HepG2 (cell line): ENCODE measurements at regions not wholly inside any gene's neighbourhood (a gene's known extent, or its start where the extent isn't known, plus 50 kb on each side); places are given as distances from the start of the nearest gene placed in this dataset.
"Not testable (repeated sequence)": the region's sequence is repeated elsewhere in the genome, so short reads cannot be mapped to it uniquely, and the experiment has no call there.

ENCODE experiments used
- ATF7 ChIP-seq, 2 experiments: fragments of 450-650 bp in 1 of 2; sonication (generic) in 1 of 2; formaldehyde crosslinking in 1 of 2; IDR thresholded peaks; 2 replicates each; pipeline versions ENCODE4 v1.4.0 to v1.6.1; 2016 to 2020; ENCODE audit warnings: antibody characterized with exemption in 1 of 2, mild to moderate bottlenecking in 1 of 2, missing genetic modification reagents in 1 of 2
- DNMT1 ChIP-seq: sonication (generic); formaldehyde crosslinking; IDR thresholded peaks from 2 replicates; pipeline ENCODE4 v1.5.1; 2020; ENCODE audit warnings: mild to moderate bottlenecking, missing genetic modification reagents
- EZH2 ChIP-seq: conservative IDR thresholded peaks from 2 replicates; pipeline ENCODE4 v1.6.1; 2012; ENCODE audit warnings: mild to moderate bottlenecking, low read depth, low read length, moderate library complexity
- HDAC6 ChIP-seq: fragments of 200-600 bp; sonication (generic); IDR thresholded peaks from 2 replicates; pipeline ENCODE4 v1.7.0; 2017; ENCODE audit warnings: mild to moderate bottlenecking, antibody characterized with exemption, low read length, low read depth
- HMG20B ChIP-seq: conservative IDR thresholded peaks from 2 replicates; pipeline ENCODE4 v1.6.1; 2016; ENCODE audit warnings: missing genetic modification reagents, missing compliant biosample characterization
- SOX5 ChIP-seq: IDR thresholded peaks from 2 replicates; pipeline ENCODE4 v1.6.1; 2016; ENCODE audit warnings: borderline replicate concordance
- U2AF2 ChIP-seq: fragments of 200-400 bp; formaldehyde crosslinking; IDR thresholded peaks from 2 replicates; pipeline ENCODE4 v1.6.1; 2017; ENCODE audit warnings: low read depth, mild to moderate bottlenecking, low read length
- ZBTB7A ChIP-seq: sonication (generic); formaldehyde crosslinking; IDR thresholded peaks from 2 replicates; pipeline ENCODE4 v1.8.0; 2022; ENCODE audit warnings: mild to moderate bottlenecking, missing genetic modification reagents
- ZSCAN25 ChIP-seq: sonication (generic); formaldehyde crosslinking; IDR thresholded peaks from 2 replicates; pipeline ENCODE4 v1.8.0; 2022; ENCODE audit warnings: mild to moderate bottlenecking, missing genetic modification reagents
- TF ChIP-seq, protein P1 (sequence below): sonication (generic); formaldehyde crosslinking; IDR thresholded peaks from 2 replicates; pipeline ENCODE4 v1.4.0; 2020; ENCODE audit warnings: missing genetic modification reagents

DNA sequence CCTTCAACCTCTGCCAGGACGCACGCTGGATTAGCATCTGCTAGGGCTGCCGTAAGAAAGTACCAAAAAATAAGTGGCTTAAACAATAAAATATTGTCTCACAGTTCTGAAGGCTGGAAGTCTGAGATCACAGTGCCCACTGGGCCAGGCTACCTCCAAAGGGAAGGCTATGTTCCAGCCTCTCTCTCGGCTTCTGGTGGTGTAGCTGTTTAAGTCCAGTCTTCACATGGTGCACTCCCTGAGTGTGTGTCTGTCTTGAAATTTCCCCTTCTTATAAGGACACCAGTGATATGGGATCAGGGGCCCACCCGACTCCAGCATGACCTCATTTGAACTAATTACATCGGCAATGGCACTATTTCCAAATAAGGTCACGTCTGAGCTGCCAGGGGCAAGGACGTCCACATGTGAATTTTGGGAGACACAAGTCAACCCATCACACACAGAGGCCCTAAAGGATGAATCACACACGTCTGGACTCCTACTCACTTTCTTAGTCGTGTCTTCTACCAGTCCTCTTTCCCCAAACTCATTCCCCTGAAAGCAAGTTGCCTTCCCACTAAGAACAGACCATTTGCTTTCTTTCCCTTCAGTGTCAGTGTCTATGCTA lies 359.4 kb downstream of the BCL2L11 start:
- not testable (repeated sequence) for TF ChIP-seq U2AF2; HDAC6; SOX5 (CRISPR knock-in tag); ZSCAN25 (CRISPR knock-in tag); EZH2; HMG20B; ATF7 (IDR thresholded peaks at IDR 0.05); ATF7 (CRISPR knock-in tag; IDR thresholded peaks at IDR 0.05); DNMT1 (CRISPR knock-in tag); ZBTB7A (CRISPR knock-in tag)
- TF ChIP-seq, protein P1, sequence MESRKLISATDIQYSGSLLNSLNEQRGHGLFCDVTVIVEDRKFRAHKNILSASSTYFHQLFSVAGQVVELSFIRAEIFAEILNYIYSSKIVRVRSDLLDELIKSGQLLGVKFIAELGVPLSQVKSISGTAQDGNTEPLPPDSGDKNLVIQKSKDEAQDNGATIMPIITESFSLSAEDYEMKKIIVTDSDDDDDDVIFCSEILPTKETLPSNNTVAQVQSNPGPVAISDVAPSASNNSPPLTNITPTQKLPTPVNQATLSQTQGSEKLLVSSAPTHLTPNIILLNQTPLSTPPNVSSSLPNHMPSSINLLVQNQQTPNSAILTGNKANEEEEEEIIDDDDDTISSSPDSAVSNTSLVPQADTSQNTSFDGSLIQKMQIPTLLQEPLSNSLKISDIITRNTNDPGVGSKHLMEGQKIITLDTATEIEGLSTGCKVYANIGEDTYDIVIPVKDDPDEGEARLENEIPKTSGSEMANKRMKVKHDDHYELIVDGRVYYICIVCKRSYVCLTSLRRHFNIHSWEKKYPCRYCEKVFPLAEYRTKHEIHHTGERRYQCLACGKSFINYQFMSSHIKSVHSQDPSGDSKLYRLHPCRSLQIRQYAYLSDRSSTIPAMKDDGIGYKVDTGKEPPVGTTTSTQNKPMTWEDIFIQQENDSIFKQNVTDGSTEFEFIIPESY (CRISPR knock-in tag), result not testable (repeated sequence)
